ENCODE measurements at regions not wholly inside any gene's neighbourhood (a gene's known extent, or its start where the extent isn't known, plus 50 kb on each side); places are given as distances from the start of the nearest gene placed in this dataset.

DNA sequence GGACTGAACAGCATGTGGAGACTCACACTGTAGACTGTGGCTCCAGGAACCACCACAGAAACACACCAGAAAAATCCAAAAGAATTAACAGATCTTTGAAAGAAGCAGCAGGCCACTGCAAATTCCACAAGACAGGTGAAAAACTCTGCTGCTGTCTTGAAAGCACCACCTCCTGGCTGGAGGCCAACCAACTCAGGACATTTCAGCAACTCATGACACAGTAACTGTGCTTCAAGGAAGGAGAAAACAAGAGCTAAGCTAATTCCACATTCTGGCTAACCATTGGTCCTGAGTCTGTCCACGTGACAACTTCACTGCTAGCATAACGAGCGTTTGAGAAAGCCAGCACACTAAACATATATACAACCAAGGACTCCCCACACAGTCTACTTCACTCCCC lies 625.1 kb downstream of the PRELID2 start:
- no peaks in the 10 kb centered on the region for H3K9me3 ChIP-seq (ENCODE audit: control insufficient read depth, insufficient read depth, low read depth, low read length)
- ChIA-PET POLR2A (no interaction called here), CTCF (no interaction called here)
- no peaks in the 10 kb centered on the region for H3K4me1 ChIP-seq (ENCODE audit: control insufficient read depth, insufficient read depth, low read length)
- H3K4me3 ChIP-seq (ENCODE audit: low read depth in 2 of 2, low read length in 2 of 2): no peak overlapping the region
- intact Hi-C loops (cut with micrococcal nuclease; ENCODE audit: unreplicated experiment) (no loop called here), in situ Hi-C loops (cut with HindIII; ENCODE audit: low pct_unique_long_range_greater_than_20kb, low sequenced_read_pairs) (no loop called here)
- no peaks in the 10 kb centered on the region for H3K36me3 ChIP-seq (ENCODE audit: control insufficient read depth, insufficient read depth, low read length)
- no peak for ATAC-seq
- no peaks in the 10 kb centered on the region for H3K27me3 ChIP-seq (ENCODE audit: control insufficient read depth, insufficient read depth, low read length)
- H3K27ac ChIP-seq (ENCODE audit: low read length): no peak overlapping the region
- no TSS peak for BruUV-seq (replicated peaks)
- no peak for DNase-seq (ENCODE audit: low read depth, low spot score)
- no peak for TF ChIP-seq POLR2AphosphoS5 (IDR thresholded peaks at IDR 0.05; ENCODE audit: low read depth, low read length)
- no peak for TF ChIP-seq SIN3A (IDR thresholded peaks at IDR 0.05; ENCODE audit: borderline replicate concordance, insufficient read depth, low read depth, low read length)
- TF ChIP-seq TCF7L2 (IDR thresholded peaks at IDR 0.05; ENCODE audit: low read depth, low read length): no peak
- TF ChIP-seq REST (IDR thresholded peaks at IDR 0.05; ENCODE audit: insufficient read depth in 1 of 2, low read depth in 2 of 2, low read length in 1 of 2): no peak
- TF ChIP-seq, protein P1, sequence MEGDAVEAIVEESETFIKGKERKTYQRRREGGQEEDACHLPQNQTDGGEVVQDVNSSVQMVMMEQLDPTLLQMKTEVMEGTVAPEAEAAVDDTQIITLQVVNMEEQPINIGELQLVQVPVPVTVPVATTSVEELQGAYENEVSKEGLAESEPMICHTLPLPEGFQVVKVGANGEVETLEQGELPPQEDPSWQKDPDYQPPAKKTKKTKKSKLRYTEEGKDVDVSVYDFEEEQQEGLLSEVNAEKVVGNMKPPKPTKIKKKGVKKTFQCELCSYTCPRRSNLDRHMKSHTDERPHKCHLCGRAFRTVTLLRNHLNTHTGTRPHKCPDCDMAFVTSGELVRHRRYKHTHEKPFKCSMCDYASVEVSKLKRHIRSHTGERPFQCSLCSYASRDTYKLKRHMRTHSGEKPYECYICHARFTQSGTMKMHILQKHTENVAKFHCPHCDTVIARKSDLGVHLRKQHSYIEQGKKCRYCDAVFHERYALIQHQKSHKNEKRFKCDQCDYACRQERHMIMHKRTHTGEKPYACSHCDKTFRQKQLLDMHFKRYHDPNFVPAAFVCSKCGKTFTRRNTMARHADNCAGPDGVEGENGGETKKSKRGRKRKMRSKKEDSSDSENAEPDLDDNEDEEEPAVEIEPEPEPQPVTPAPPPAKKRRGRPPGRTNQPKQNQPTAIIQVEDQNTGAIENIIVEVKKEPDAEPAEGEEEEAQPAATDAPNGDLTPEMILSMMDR (IDR thresholded peaks at IDR 0.05): no peak

DNA sequence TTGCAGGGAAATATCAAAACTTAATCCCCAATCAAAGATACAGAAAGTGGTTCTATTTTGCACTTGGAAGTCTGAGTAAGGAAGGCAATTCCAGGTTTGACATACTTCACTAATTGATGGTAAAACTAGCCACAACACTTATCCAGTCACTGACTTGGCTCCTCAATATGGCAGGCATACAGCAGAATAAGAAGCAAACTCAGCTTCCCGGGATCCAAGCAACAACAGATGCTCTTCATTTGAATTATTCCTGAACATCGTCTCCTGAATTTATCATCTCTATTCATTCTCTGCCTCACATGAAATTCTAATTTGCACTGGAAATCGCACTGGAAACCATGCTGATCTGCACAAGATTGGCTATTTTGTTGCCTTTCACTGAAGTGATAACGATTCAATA lies 629.6 kb downstream of the PRELID2 start:
- Histone ChIP-seq H3K4me3 (ENCODE audit: low read depth in 2 of 2, low read length in 2 of 2) (no peak overlapping the region), H3K27ac (ENCODE audit: low read length) (no peak overlapping the region), H3K9me3 (ENCODE audit: control insufficient read depth, insufficient read depth, low read depth, low read length) (no peaks in the 10 kb centered on the region), H3K36me3 (ENCODE audit: control insufficient read depth, insufficient read depth, low read length) (no peaks in the 10 kb centered on the region), H3K4me1 (ENCODE audit: control insufficient read depth, insufficient read depth, low read length) (no peaks in the 10 kb centered on the region), H3K27me3 (ENCODE audit: control insufficient read depth, insufficient read depth, low read length) (no peaks in the 10 kb centered on the region; the same call in 1 of the 2 replicates)
- ATAC-seq (no peak), DNase-seq (ENCODE audit: low read depth, low spot score) (no peak)
- in situ Hi-C loops (cut with HindIII; ENCODE audit: low pct_unique_long_range_greater_than_20kb, low sequenced_read_pairs): no loop called here
- TF ChIP-seq REST (IDR thresholded peaks at IDR 0.05; ENCODE audit: insufficient read depth in 1 of 2, low read depth in 2 of 2, low read length in 1 of 2) (no peak), TCF7L2 (IDR thresholded peaks at IDR 0.05; ENCODE audit: low read depth, low read length) (no peak), POLR2AphosphoS5 (IDR thresholded peaks at IDR 0.05; ENCODE audit: low read depth, low read length) (no peak), SIN3A (IDR thresholded peaks at IDR 0.05; ENCODE audit: borderline replicate concordance, insufficient read depth, low read depth, low read length) (no peak)
- TF ChIP-seq, protein P1 (IDR thresholded peaks at IDR 0.05): no peak
- intact Hi-C loops (cut with micrococcal nuclease; ENCODE audit: unreplicated experiment): no loop called here
- ChIA-PET POLR2A (no interaction called here), CTCF (no interaction called here)
- no TSS peak for BruUV-seq (replicated peaks)
